ENCODE measurements at regions not wholly inside any gene's neighbourhood (a gene's known extent, or its start where the extent isn't known, plus 50 kb on each side); places are given as distances from the start of the nearest gene placed in this dataset.

DNA sequence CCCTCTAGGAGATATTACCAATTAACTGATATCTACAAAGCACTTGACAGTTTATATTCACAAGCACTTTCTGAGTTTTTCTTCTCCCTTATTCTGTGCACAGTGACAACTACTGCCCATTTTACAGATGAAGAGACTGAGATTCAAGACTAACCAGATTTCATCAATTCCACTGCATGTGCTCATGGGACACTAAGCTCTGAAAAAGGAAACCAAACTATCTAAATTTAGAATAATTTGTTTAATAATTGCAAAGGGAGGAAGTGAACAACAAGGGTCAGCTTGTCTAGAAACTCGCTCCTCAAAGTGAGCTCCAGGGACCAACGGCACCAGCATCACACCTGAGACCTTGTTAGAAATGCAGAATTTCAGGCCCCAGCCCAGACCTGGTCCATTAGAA, 50.8 kb upstream of the MYLIP start:
- Histone ChIP-seq H4K91ac (ENCODE audit: insufficient read length, low read depth, low read length) (no peak overlapping the region), H3K23ac (ENCODE audit: insufficient read length, low read depth, low read length) (no peak overlapping the region), H3K23me2 (ENCODE audit: insufficient read length, low read depth, low read length, poor library complexity, severe bottlenecking) (no peaks in the 10 kb centered on the region), H2BK20ac (ENCODE audit: low read depth, low read length, poor library complexity, severe bottlenecking) (no peak overlapping the region), H2BK12ac (ENCODE audit: insufficient read length, low read depth, low read length) (no peak overlapping the region), H3K56ac (ENCODE audit: insufficient read length, low read depth, low read length) (no peak overlapping the region), H2BK5ac (ENCODE audit: insufficient read length, low read length) (no peak overlapping the region), H3K4me1 (ENCODE audit: insufficient read depth, low read length) (no peaks in the 10 kb centered on the region), H3K9me3 (ENCODE audit: control insufficient read depth, low read depth, low read length) (no peaks in the 10 kb centered on the region), H3K4me2 (ENCODE audit: insufficient read depth, insufficient read length, low read length) (no peak overlapping the region), H4K8ac (replicated peaks; ENCODE audit: insufficient read length, low read depth, low read length) (no peak overlapping the region), H3K27ac (ENCODE audit: insufficient read length, low read depth, low read length) (no peak overlapping the region), H3K79me1 (ENCODE audit: insufficient read depth, low read depth, low read length, poor library complexity, severe bottlenecking) (no peaks in the 10 kb centered on the region), H2AK5ac (ENCODE audit: insufficient read length, low read length) (no peak overlapping the region), H4K20me1 (ENCODE audit: control insufficient read depth, insufficient read depth, insufficient read length) (no peaks in the 10 kb centered on the region), H3K14ac (ENCODE audit: insufficient read depth, low read length) (no peak overlapping the region), H2BK120ac (ENCODE audit: low read depth, low read length, poor library complexity, severe bottlenecking) (no peak overlapping the region), H3K18ac (ENCODE audit: insufficient read length, low read depth, low read length) (no peak overlapping the region), H3T11ph (ENCODE audit: low read length) (no peak overlapping the region), H3K79me2 (ENCODE audit: insufficient read depth, low read length) (no peaks in the 10 kb centered on the region), H4K5ac (ENCODE audit: insufficient read length, low read depth, low read length) (no peak overlapping the region), H3K27me3 (ENCODE audit: insufficient read depth, low read length) (no peaks in the 10 kb centered on the region), H2BK15ac (ENCODE audit: low read depth, low read length) (no peak overlapping the region), H3K4ac (ENCODE audit: low read depth, low read length) (no peak overlapping the region), H2AFZ (ENCODE audit: low read length) (no peak overlapping the region), H3K9ac (ENCODE audit: extremely low read depth, insufficient read length, low read length) (no peak overlapping the region)
- TF ChIP-seq, protein P1, sequence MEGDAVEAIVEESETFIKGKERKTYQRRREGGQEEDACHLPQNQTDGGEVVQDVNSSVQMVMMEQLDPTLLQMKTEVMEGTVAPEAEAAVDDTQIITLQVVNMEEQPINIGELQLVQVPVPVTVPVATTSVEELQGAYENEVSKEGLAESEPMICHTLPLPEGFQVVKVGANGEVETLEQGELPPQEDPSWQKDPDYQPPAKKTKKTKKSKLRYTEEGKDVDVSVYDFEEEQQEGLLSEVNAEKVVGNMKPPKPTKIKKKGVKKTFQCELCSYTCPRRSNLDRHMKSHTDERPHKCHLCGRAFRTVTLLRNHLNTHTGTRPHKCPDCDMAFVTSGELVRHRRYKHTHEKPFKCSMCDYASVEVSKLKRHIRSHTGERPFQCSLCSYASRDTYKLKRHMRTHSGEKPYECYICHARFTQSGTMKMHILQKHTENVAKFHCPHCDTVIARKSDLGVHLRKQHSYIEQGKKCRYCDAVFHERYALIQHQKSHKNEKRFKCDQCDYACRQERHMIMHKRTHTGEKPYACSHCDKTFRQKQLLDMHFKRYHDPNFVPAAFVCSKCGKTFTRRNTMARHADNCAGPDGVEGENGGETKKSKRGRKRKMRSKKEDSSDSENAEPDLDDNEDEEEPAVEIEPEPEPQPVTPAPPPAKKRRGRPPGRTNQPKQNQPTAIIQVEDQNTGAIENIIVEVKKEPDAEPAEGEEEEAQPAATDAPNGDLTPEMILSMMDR (conservative IDR thresholded peaks at IDR 0.05), result no peak
- Mint-ChIP-seq H3K9me3 (no peaks in the 10 kb centered on the region), H3K36me3 (ENCODE audit: insufficient read depth in 1 of 3, low read depth in 3 of 3) (no peaks in the 10 kb centered on the region), H3K4me3 (no peak overlapping the region), H3K27me3 (ENCODE audit: low read depth) (peaks cover 2% of the 10 kb centered on the region), H3K4me1 (no peaks in the 10 kb centered on the region), H3K27ac (no peak overlapping the region)
- DNase-seq, result no peak
- no CpG with 5 or more reads among the region's 2 CpGs for WGBS (ENCODE audit: extremely low coverage, insufficient read length, low lambda C conversion rate)
